Thyroid gland (tissue), 4 donors: ENCODE measurements at regions not wholly inside any gene's neighbourhood (a gene's known extent, or its start where the extent isn't known, plus 50 kb on each side); places are given as distances from the start of the nearest gene placed in this dataset.
"Not testable (repeated sequence)": the region's sequence is repeated elsewhere in the genome, so short reads cannot be mapped to it uniquely, and the experiment has no call there.

Source experiments
- POLR2A ChIP-seq, 2 donors: fragments of 450-650 bp; IDR thresholded peaks; one replicate each; pipeline ENCODE4 v1.6.1; 2017; ENCODE audit warnings: antibody characterized with exemption in 2 of 2, mild to moderate bottlenecking in 2 of 2, moderate library complexity in 1 of 2
- TF ChIP-seq, protein P1 (sequence below), 6 experiments: fragments of 200-600 bp in 3 of 6; fragments of 450-650 bp in 3 of 6; sonication (generic) in 3 of 6; IDR thresholded peaks; one replicate each; pipeline ENCODE4 v1.5.1; 2016 to 2019; ENCODE audit warnings: antibody characterized with exemption in 6 of 6, mild to moderate bottlenecking in 2 of 6, inconsistent platforms in 1 of 6, moderate library complexity in 1 of 6

- TF ChIP-seq, protein P1, sequence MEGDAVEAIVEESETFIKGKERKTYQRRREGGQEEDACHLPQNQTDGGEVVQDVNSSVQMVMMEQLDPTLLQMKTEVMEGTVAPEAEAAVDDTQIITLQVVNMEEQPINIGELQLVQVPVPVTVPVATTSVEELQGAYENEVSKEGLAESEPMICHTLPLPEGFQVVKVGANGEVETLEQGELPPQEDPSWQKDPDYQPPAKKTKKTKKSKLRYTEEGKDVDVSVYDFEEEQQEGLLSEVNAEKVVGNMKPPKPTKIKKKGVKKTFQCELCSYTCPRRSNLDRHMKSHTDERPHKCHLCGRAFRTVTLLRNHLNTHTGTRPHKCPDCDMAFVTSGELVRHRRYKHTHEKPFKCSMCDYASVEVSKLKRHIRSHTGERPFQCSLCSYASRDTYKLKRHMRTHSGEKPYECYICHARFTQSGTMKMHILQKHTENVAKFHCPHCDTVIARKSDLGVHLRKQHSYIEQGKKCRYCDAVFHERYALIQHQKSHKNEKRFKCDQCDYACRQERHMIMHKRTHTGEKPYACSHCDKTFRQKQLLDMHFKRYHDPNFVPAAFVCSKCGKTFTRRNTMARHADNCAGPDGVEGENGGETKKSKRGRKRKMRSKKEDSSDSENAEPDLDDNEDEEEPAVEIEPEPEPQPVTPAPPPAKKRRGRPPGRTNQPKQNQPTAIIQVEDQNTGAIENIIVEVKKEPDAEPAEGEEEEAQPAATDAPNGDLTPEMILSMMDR (IDR thresholded peaks at IDR 0.05), result not testable (repeated sequence)
- not testable (repeated sequence) for TF ChIP-seq POLR2A (IDR thresholded peaks at IDR 0.05)
Measured at GRCh38 chr16:7769091-7769490, 436.4 kb downstream of the RBFOX1 start.
